ENCODE measurements at regions not wholly inside any gene's neighbourhood (a gene's known extent, or its start where the extent isn't known, plus 50 kb on each side); places are given as distances from the start of the nearest gene placed in this dataset.

- Histone ChIP-seq H3F3A (replicated peaks; ENCODE audit: insufficient read depth) (peaks cover 35% of the 10 kb centered on the region), H3K27me3 (ENCODE audit: insufficient read depth) (no peaks in the 10 kb centered on the region), H4K20me1 (ENCODE audit: insufficient read depth) (no peaks in the 10 kb centered on the region), H3K9me3 (no peaks in the 10 kb centered on the region), H3K9me2 (no peaks in the 10 kb centered on the region), H3K4me2 (no peak overlapping the region), H3K36me3 (replicated peaks in 1 of 2; ENCODE audit: control insufficient read depth in 1 of 2, insufficient read depth in 2 of 2, low read length in 1 of 2) (no peaks in the 10 kb centered on the region), H3K4me3 (ENCODE audit: low read depth in 2 of 2, low read length in 1 of 2) (no peak overlapping the region), H3K27ac (ENCODE audit: low read depth in 2 of 2, low read length in 1 of 2) (peak overlapping the region in 1 of 2 experiments; percentile 92; a peak in 2 of 4 replicates), H3K9ac (no peak overlapping the region), H3K79me2 (ENCODE audit: insufficient read depth) (no peaks in the 10 kb centered on the region), H2AFZ (ENCODE audit: low read depth) (no peak overlapping the region), H3K4me1 (ENCODE audit: control insufficient read depth in 1 of 2, insufficient read depth in 2 of 2, low read depth in 1 of 2, low read length in 1 of 2) (peaks cover 0 to 29% of the 10 kb centered on the region in 2 experiments; a peak in 2 of 4 replicates)
- ChIA-PET POLR2A (no interaction called here), CTCF (no interaction called here)
- no peak for DNase-seq
- WGBS (ENCODE audit: low lambda C conversion rate), result 50% methylated on average over 1 of the region's 1 CpG
- TF ChIP-seq REST (IDR thresholded peaks at IDR 0.05; ENCODE audit: low read depth, low read length), result no peak
- no peak for TF ChIP-seq GABPA (IDR thresholded peaks at IDR 0.05; ENCODE audit: low read depth)
- no peak for TF ChIP-seq CHD2 (IDR thresholded peaks at IDR 0.05; ENCODE audit: low read length, partially characterized antibody)
- TF ChIP-seq USF2 (IDR thresholded peaks at IDR 0.05; ENCODE audit: borderline replicate concordance, low read depth, low read length), result no peak
- no peak for TF ChIP-seq RFX5 (IDR thresholded peaks at IDR 0.05; ENCODE audit: low read length)
- no peak for TF ChIP-seq ELF1 (IDR thresholded peaks at IDR 0.05)
- TF ChIP-seq RAD21 (IDR thresholded peaks at IDR 0.05; ENCODE audit: low read length), result no peak
- TF ChIP-seq RXRA (IDR thresholded peaks at IDR 0.05; ENCODE audit: borderline replicate concordance, low read depth), result no peak
- TF ChIP-seq TAF1 (IDR thresholded peaks at IDR 0.05; ENCODE audit: borderline replicate concordance, low read depth, low read length), result no peak
- no peak for TF ChIP-seq EZH2phosphoT487 (IDR thresholded peaks at IDR 0.05; ENCODE audit: borderline replicate concordance, low read depth)
- TF ChIP-seq, protein P1, sequence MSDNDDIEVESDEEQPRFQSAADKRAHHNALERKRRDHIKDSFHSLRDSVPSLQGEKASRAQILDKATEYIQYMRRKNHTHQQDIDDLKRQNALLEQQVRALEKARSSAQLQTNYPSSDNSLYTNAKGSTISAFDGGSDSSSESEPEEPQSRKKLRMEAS (IDR thresholded peaks at IDR 0.05; ENCODE audit: low read depth), result no peak
- TF ChIP-seq FOXM1 (IDR thresholded peaks at IDR 0.05; ENCODE audit: low read depth), result no peak
- TF ChIP-seq IRF3 (IDR thresholded peaks at IDR 0.05; ENCODE audit: low read depth, low read length), result no peak
- no peak for TF ChIP-seq POLR2AphosphoS5 (IDR thresholded peaks at IDR 0.05; ENCODE audit: low read depth, low read length)
- TF ChIP-seq EP300 (IDR thresholded peaks at IDR 0.05; ENCODE audit: borderline replicate concordance in 1 of 2, low read depth in 1 of 2, low read length in 1 of 2), result no peak
- TF ChIP-seq, protein P2, sequence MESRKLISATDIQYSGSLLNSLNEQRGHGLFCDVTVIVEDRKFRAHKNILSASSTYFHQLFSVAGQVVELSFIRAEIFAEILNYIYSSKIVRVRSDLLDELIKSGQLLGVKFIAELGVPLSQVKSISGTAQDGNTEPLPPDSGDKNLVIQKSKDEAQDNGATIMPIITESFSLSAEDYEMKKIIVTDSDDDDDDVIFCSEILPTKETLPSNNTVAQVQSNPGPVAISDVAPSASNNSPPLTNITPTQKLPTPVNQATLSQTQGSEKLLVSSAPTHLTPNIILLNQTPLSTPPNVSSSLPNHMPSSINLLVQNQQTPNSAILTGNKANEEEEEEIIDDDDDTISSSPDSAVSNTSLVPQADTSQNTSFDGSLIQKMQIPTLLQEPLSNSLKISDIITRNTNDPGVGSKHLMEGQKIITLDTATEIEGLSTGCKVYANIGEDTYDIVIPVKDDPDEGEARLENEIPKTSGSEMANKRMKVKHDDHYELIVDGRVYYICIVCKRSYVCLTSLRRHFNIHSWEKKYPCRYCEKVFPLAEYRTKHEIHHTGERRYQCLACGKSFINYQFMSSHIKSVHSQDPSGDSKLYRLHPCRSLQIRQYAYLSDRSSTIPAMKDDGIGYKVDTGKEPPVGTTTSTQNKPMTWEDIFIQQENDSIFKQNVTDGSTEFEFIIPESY (IDR thresholded peaks at IDR 0.05; ENCODE audit: borderline replicate concordance, low read depth), result no peak
- no peak for TF ChIP-seq RCOR1 (IDR thresholded peaks at IDR 0.05; ENCODE audit: low read length)
- no peak for TF ChIP-seq TCF12 (IDR thresholded peaks at IDR 0.05)
- TF ChIP-seq FOXJ3 (CRISPR knock-in tag; IDR thresholded peaks at IDR 0.05), result no peak
- TF ChIP-seq NRF1 (IDR thresholded peaks at IDR 0.05; ENCODE audit: low read depth, low read length), result no peak
These were observed 52.3 kb upstream of the SLC4A7 start for GRCh38 chr3:27536491-27536890.
